Endothelial cell of umbilical vein (primary cell): ENCODE measurements at regions not wholly inside any gene's neighbourhood (a gene's known extent, or its start where the extent isn't known, plus 50 kb on each side); places are given as distances from the start of the nearest gene placed in this dataset.

Experiments used
- BruUV-seq: library from RNA; stranded (reverse); fragments of 400-500 nt; replicated peaks from 2 replicates; lab custom pipeline; 2021; lab: Mats Ljungman, UMichigan
- CTCF ChIA-PET: fragments of 300-600, 350-600 bp; sonication (Branson Sonifier 250); formaldehyde crosslinking; loops from one replicate; lab custom pipeline; 2021; ENCODE audit warnings: antibody characterized with exemption, inconsistent platforms; lab: Charles Lee
- POLR2A ChIA-PET: fragments of 300-600, 350-600 bp; sonication (Branson Sonifier 250); formaldehyde crosslinking; loops from one replicate; lab custom pipeline; 2021; ENCODE audit warnings: antibody characterized with exemption, inconsistent platforms; lab: Charles Lee
- DNase-seq: peaks from one replicate; pipeline ENCODE4 v3.0.0-alpha.2; 2011; ENCODE audit warnings: low read depth, low spot score
- FAIRE-seq: peaks from 2 replicates; lab custom pipeline; 2011; peaks lifted over from hg19 to GRCh38; lab: Jason Lieb, UNC
- H2AFZ ChIP-seq: 2 replicates; pipeline ENCODE4 v1.6.0; 2012; ENCODE audit warnings: low read depth, low read length, control low read depth, inconsistent platforms
- H3K27ac ChIP-seq: 2 replicates; pipeline ENCODE4 v1.5.1; 2011; ENCODE audit warnings: low read depth, mild to moderate bottlenecking, control low read depth, low read length, moderate library complexity; ENCODE audit not compliant: insufficient read depth
- H3K27me3 ChIP-seq, 2 experiments: 2 replicates each; pipeline versions ENCODE4 v1.6.0 to v1.6.1; 2011; ENCODE audit warnings: low read length in 2 of 2, mixed read lengths in 1 of 2; ENCODE audit not compliant: control insufficient read depth in 2 of 2, insufficient read depth in 2 of 2
- H3K36me3 ChIP-seq, 2 experiments: 2 replicates in 1 of 2; 3 replicates in 1 of 2; pipeline ENCODE4 v1.5.1; 2011; ENCODE audit warnings: low read length in 2 of 2, mild to moderate bottlenecking in 1 of 2, moderate library complexity in 1 of 2; ENCODE audit not compliant: control insufficient read depth in 2 of 2, insufficient read depth in 2 of 2; ENCODE audit errors: extremely low read depth in 1 of 2
- H3K4me1 ChIP-seq: 3 replicates; pipeline ENCODE4 v1.5.1; 2011; ENCODE audit warnings: mild to moderate bottlenecking, low read length; ENCODE audit not compliant: control insufficient read depth, insufficient read depth; ENCODE audit errors: extremely low read depth
- H3K4me2 ChIP-seq: 2 replicates; pipeline ENCODE4 v1.6.1; 2011; ENCODE audit warnings: low read length, control low read depth, mixed read lengths; ENCODE audit not compliant: insufficient read depth
- H3K4me3 ChIP-seq, 3 experiments: fragments of 200-600 bp in 1 of 3; sonication (generic), shearing (Covaris generic) in 1 of 3; replicated peaks in 1 of 3; 2 replicates each; pipeline ENCODE4 v1.5.1; 2011 to 2016; ENCODE audit warnings: control low read depth in 3 of 3, low read length in 3 of 3, mild to moderate bottlenecking in 2 of 3, inconsistent platforms in 1 of 3, low read depth in 1 of 3, moderate library complexity in 1 of 3; ENCODE audit not compliant: insufficient read depth in 1 of 3
- H3K79me2 ChIP-seq: 2 replicates; pipeline ENCODE4 v1.6.0; 2012; ENCODE audit warnings: low read length, inconsistent platforms; ENCODE audit not compliant: control insufficient read depth, insufficient read depth
- H3K9ac ChIP-seq: replicated peaks from 2 replicates; pipeline ENCODE3; 2011; ENCODE audit warnings: low read length, control low read depth; ENCODE audit not compliant: insufficient read depth; ENCODE audit errors: extremely low read depth
- H3K9me1 ChIP-seq: replicated peaks from 3 replicates; pipeline ENCODE4 v1.6.0; 2011; ENCODE audit warnings: mild to moderate bottlenecking, low read length; ENCODE audit not compliant: control insufficient read depth, insufficient read depth; ENCODE audit errors: extremely low read depth
- H3K9me3 ChIP-seq: replicated peaks from 2 replicates; pipeline ENCODE4 v1.5.1; 2012; ENCODE audit warnings: low read length, inconsistent platforms; ENCODE audit not compliant: control insufficient read depth, insufficient read depth
- H4K20me1 ChIP-seq: replicated peaks from 2 replicates; pipeline ENCODE3; 2011; ENCODE audit warnings: mild to moderate bottlenecking, low read length; ENCODE audit not compliant: control insufficient read depth, insufficient read depth; ENCODE audit errors: extremely low read depth
- CTCF ChIP-seq, 2 donors: IDR thresholded peaks; 1 replicate in 1 of 2; 2 replicates in 1 of 2; pipeline ENCODE4 v1.5.1; 2011; ENCODE audit warnings: low read length in 2 of 2, mild to moderate bottlenecking in 2 of 2, moderate library complexity in 2 of 2, control low read depth in 1 of 2, inconsistent platforms in 1 of 2, low read depth in 1 of 2; ENCODE audit not compliant: insufficient read depth in 1 of 2; ENCODE audit errors: extremely low read depth in 1 of 2
- EZH2 ChIP-seq: IDR thresholded peaks from 2 replicates; pipeline ENCODE4 v1.6.1; 2012; ENCODE audit warnings: borderline replicate concordance, low read depth, mild to moderate bottlenecking, moderate library complexity, low read length, inconsistent platforms; ENCODE audit not compliant: severe bottlenecking
- FOS ChIP-seq: IDR thresholded peaks from 2 replicates; pipeline ENCODE4 v1.6.1; 2011; ENCODE audit warnings: mild to moderate bottlenecking, low read length, moderate library complexity, borderline replicate concordance; ENCODE audit not compliant: insufficient read depth
- GATA2 ChIP-seq: IDR thresholded peaks from 2 replicates; pipeline ENCODE4 v1.7.0; 2011; ENCODE audit warnings: low read depth, mild to moderate bottlenecking, moderate library complexity, mixed read lengths, low read length; ENCODE audit not compliant: insufficient read length, insufficient read depth
- JUN ChIP-seq: IDR thresholded peaks from 2 replicates; pipeline ENCODE4 v1.6.1; 2011; ENCODE audit warnings: borderline replicate concordance, low read depth; ENCODE audit not compliant: insufficient read length, insufficient read depth
- MAX ChIP-seq: IDR thresholded peaks from 2 replicates; pipeline ENCODE4 v1.6.1; 2011; ENCODE audit not compliant: insufficient read depth, insufficient read length
- MYC ChIP-seq: IDR thresholded peaks from one replicate; pipeline ENCODE4 v1.6.1; 2011; ENCODE audit warnings: mild to moderate bottlenecking, low read depth, low read length
- POLR2A ChIP-seq: IDR thresholded peaks from 2 replicates; pipeline ENCODE4 v1.6.1; 2012; ENCODE audit warnings: low read depth, mild to moderate bottlenecking, control low read depth, low read length
- POLR2AphosphoS5 ChIP-seq: IDR thresholded peaks from 2 replicates; pipeline ENCODE4 v1.6.1; 2012; ENCODE audit warnings: low read depth, mild to moderate bottlenecking, control low read depth, low read length, moderate library complexity; ENCODE audit not compliant: insufficient read depth
- dilution Hi-C: fragments of 300-500 bp; cut with MboI; formaldehyde crosslinking; loops from one replicate; pipeline ENCODE4 v1.15.0; 2019; ENCODE audit warnings: low sequenced_read_pairs; ENCODE audit not compliant: extremely low pct_ligation_motif_present
- intact Hi-C: fragments of 100-400 bp; cut with micrococcal nuclease; formaldehyde crosslinking; loops from one replicate; pipeline ENCODE4 v1.10.0; 2022

- no TSS peak for BruUV-seq
- Histone ChIP-seq H4K20me1 (no peaks in the 10 kb centered on the region), H3K4me2 (no peak overlapping the region), H3K79me2 (no peaks in the 10 kb centered on the region), H3K4me1 (no peaks in the 10 kb centered on the region), H3K9me3 (peaks cover 8% of the 10 kb centered on the region), H3K9me1 (no peaks in the 10 kb centered on the region), H3K9ac (no peak overlapping the region), H3K36me3 (no peaks in the 10 kb centered on the region), H3K4me3 (no peak overlapping the region), H2AFZ (no peak overlapping the region), H3K27ac (no peak overlapping the region), H3K27me3 (no peaks in the 10 kb centered on the region)
- ChIA-PET POLR2A (no interaction called here), CTCF (no interaction called here)
- dilution Hi-C loops (no loop called here), intact Hi-C loops (no loop called here)
- DNase-seq (no peak), FAIRE-seq (no peak)
- TF ChIP-seq MYC (no peak), MAX (no peak), FOS (no peak), CTCF (IDR thresholded peaks at IDR 0.05; ENCODE audit: extremely low read depth in 1 of 2, insufficient read depth in 1 of 2, low read depth in 1 of 2, low read length in 2 of 2) (no peak), POLR2A (no peak), EZH2 (no peak), POLR2AphosphoS5 (no peak), JUN (no peak), GATA2 (no peak)
These were observed 454.1 kb downstream of the HS3ST3B1 start for GRCh38 chr17:14755002-14755401.
